Kidney tubule cell (primary cell): ENCODE measurements at regions not wholly inside any gene's neighbourhood (a gene's known extent, or its start where the extent isn't known, plus 50 kb on each side); places are given as distances from the start of the nearest gene placed in this dataset.

Source experiments
- DNase-seq: peaks from one replicate; pipeline ENCODE4 v3.0.0-alpha.2; 2018; ENCODE audit warnings: low spot score

GRCh38 chr1:244220410-244220809, 169.3 kb downstream of the ZBTB18 start:
- no peak for DNase-seq

- no peak for DNase-seq
Measured at GRCh38 chr1:244221991-244222390, 170.9 kb downstream of the ZBTB18 start.

GRCh38 chr1:244224487-244225430, 173.7 kb downstream of the ZBTB18 start:
- no peak for DNase-seq

- DNase-seq, result peak; percentile 46
Measured at GRCh38 chr1:244226435-244226834, 175.4 kb downstream of the ZBTB18 start.

- DNase-seq, result no peak
Measured at GRCh38 chr1:244230470-244230869, 179.4 kb downstream of the ZBTB18 start.

- DNase-seq, result peak; percentile 56
Measured at GRCh38 chr1:244231193-244231571, 180.1 kb downstream of the ZBTB18 start.

GRCh38 chr1:244231572-244232315, 180.7 kb downstream of the ZBTB18 start:
- DNase-seq, result peak; percentile 57

- no peak for DNase-seq
Measured at GRCh38 chr1:244234009-244234643, 183.0 kb downstream of the ZBTB18 start.

- DNase-seq, result peak; percentile 10
Measured at GRCh38 chr1:244235157-244235556, 184.1 kb downstream of the ZBTB18 start.

- no peak for DNase-seq
Measured at GRCh38 chr1:244236101-244236500, 185.0 kb downstream of the ZBTB18 start.

GRCh38 chr1:244236721-244237120, 185.6 kb downstream of the ZBTB18 start:
- peak; percentile 65 for DNase-seq

GRCh38 chr1:244237445-244237844, 186.4 kb downstream of the ZBTB18 start:
- DNase-seq, result peak; percentile 27

- DNase-seq, result no peak
Measured at GRCh38 chr1:244239261-244239770, 188.2 kb downstream of the ZBTB18 start.

GRCh38 chr1:244241438-244241837, 190.4 kb downstream of the ZBTB18 start:
- no peak for DNase-seq

GRCh38 chr1:244242446-244242845, 191.4 kb downstream of the ZBTB18 start:
- DNase-seq, result no peak

GRCh38 chr1:244246334-244246733, 195.3 kb downstream of the ZBTB18 start:
- DNase-seq, result no peak

- DNase-seq, result peak; percentile 43
Measured at GRCh38 chr1:244248426-244248825, 197.3 kb downstream of the ZBTB18 start.

GRCh38 chr1:244252211-244252610, 199.5 kb downstream of the ADSS2 start:
- no peak for DNase-seq

GRCh38 chr1:244254467-244254866, 197.2 kb downstream of the ADSS2 start:
- no peak for DNase-seq

- no peak for DNase-seq
Measured at GRCh38 chr1:244255426-244255965, 196.2 kb downstream of the ADSS2 start.

GRCh38 chr1:244256086-244256676, 195.5 kb downstream of the ADSS2 start:
- DNase-seq, result no peak

GRCh38 chr1:244264163-244264562, 187.5 kb downstream of the ADSS2 start:
- DNase-seq, result no peak
